GM18519 (cell line): ENCODE measurements at regions not wholly inside any gene's neighbourhood (a gene's known extent, or its start where the extent isn't known, plus 50 kb on each side); places are given as distances from the start of the nearest gene placed in this dataset.
"Not testable (repeated sequence)": the region's sequence is repeated elsewhere in the genome, so short reads cannot be mapped to it uniquely, and the experiment has no call there.

Experiments used
- ATAC-seq: cut with Tn5 transposase; IDR thresholded peaks from one replicate; pipeline ENCODE4 v1.9.1; 2021; ENCODE audit warnings: mild to moderate bottlenecking, moderate library complexity; ENCODE audit not compliant: unreplicated experiment, low FRiP score

- no peak for ATAC-seq
Measured at GRCh38 chr1:104018922-104019674, 269.4 kb downstream of the AMY1C start.

- ATAC-seq = no peak
Measured at GRCh38 chr1:104019675-104020049, 270.0 kb downstream of the AMY1C start.

- no peak for ATAC-seq
Measured at GRCh38 chr1:104028416-104029035, 278.8 kb downstream of the AMY1C start.

- no peak for ATAC-seq
Measured at GRCh38 chr1:104029456-104029970, 279.8 kb downstream of the AMY1C start.

GRCh38 chr1:104056786-104057185, 307.1 kb downstream of the AMY1C start:
- ATAC-seq = no peak

GRCh38 chr1:104057219-104057898, 307.7 kb downstream of the AMY1C start:
- not testable (repeated sequence) for ATAC-seq

GRCh38 chr1:104061637-104062036, 311.9 kb downstream of the AMY1C start:
- ATAC-seq = not testable (repeated sequence)

GRCh38 chr1:104064399-104064798, 314.7 kb downstream of the AMY1C start:
- ATAC-seq = no peak

GRCh38 chr1:104072915-104073371, 323.2 kb downstream of the AMY1C start:
- ATAC-seq = no peak

- ATAC-seq = no peak
Measured at GRCh38 chr1:104073463-104073902, 323.8 kb downstream of the AMY1C start.

- no peak for ATAC-seq
Measured at GRCh38 chr1:104082221-104082620, 332.5 kb downstream of the AMY1C start.

GRCh38 chr1:104084380-104084779, 334.7 kb downstream of the AMY1C start:
- no peak for ATAC-seq

GRCh38 chr1:104092698-104093097, 343.0 kb downstream of the AMY1C start:
- no peak for ATAC-seq

GRCh38 chr1:104098837-104099236, 349.1 kb downstream of the AMY1C start:
- no peak for ATAC-seq

- ATAC-seq = no peak
Measured at GRCh38 chr1:104100115-104100514, 350.4 kb downstream of the AMY1C start.

GRCh38 chr1:104105465-104105864, 355.8 kb downstream of the AMY1C start:
- no peak for ATAC-seq

- no peak for ATAC-seq
Measured at GRCh38 chr1:104120525-104120924, 370.8 kb downstream of the AMY1C start.

GRCh38 chr1:104121271-104121670, 371.6 kb downstream of the AMY1C start:
- no peak for ATAC-seq

GRCh38 chr1:104125266-104125665, 375.6 kb downstream of the AMY1C start:
- no peak for ATAC-seq

GRCh38 chr1:104125970-104126369, 376.3 kb downstream of the AMY1C start:
- ATAC-seq = no peak

- ATAC-seq = no peak
Measured at GRCh38 chr1:104132382-104132973, 382.8 kb downstream of the AMY1C start.
